ENCODE measurements at regions not wholly inside any gene's neighbourhood (a gene's known extent, or its start where the extent isn't known, plus 50 kb on each side); places are given as distances from the start of the nearest gene placed in this dataset.

DNA sequence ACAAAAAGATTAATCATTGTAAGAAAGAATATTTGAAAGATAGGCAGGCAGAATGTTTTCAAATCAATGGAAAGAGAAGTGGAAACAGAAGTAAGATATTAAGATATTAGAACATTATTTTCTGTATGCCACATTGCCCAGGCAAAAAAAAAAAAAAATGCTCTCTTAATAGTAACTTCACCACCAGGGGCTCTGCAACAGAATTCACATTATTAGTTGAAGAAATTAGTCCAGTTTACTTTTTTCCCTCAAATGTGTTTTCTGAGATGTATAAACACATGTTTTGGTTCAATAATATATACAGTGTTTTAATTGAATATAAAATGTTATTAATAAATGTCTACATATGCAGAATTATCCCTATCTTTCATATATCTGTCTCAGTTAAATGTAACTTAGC is 78.0 kb upstream of the ADAD1 start:
- no peaks in the 10 kb centered on the region for H3K27me3 Mint-ChIP-seq (ENCODE audit: low read depth in 2 of 2)
- peaks cover 21% of the 10 kb centered on the region for H3K36me3 ChIP-seq (ENCODE audit: control insufficient read depth, insufficient read depth, low read length)
- TF ChIP-seq, protein P1, sequence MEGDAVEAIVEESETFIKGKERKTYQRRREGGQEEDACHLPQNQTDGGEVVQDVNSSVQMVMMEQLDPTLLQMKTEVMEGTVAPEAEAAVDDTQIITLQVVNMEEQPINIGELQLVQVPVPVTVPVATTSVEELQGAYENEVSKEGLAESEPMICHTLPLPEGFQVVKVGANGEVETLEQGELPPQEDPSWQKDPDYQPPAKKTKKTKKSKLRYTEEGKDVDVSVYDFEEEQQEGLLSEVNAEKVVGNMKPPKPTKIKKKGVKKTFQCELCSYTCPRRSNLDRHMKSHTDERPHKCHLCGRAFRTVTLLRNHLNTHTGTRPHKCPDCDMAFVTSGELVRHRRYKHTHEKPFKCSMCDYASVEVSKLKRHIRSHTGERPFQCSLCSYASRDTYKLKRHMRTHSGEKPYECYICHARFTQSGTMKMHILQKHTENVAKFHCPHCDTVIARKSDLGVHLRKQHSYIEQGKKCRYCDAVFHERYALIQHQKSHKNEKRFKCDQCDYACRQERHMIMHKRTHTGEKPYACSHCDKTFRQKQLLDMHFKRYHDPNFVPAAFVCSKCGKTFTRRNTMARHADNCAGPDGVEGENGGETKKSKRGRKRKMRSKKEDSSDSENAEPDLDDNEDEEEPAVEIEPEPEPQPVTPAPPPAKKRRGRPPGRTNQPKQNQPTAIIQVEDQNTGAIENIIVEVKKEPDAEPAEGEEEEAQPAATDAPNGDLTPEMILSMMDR (IDR thresholded peaks at IDR 0.05), result no peak
- no peaks in the 10 kb centered on the region for H3K27me3 ChIP-seq (ENCODE audit: control insufficient read depth, insufficient read depth, low read length)
- no peak for ATAC-seq
- no peak overlapping the region for H3K27ac ChIP-seq (ENCODE audit: low read length)
- peaks cover 9% of the 10 kb centered on the region for H3K36me3 Mint-ChIP-seq
- no peak overlapping the region for H3K4me3 ChIP-seq (ENCODE audit: low read length)
- H3K4me3 Mint-ChIP-seq, result no peak overlapping the region
- no peaks in the 10 kb centered on the region for H3K9me3 ChIP-seq (ENCODE audit: control insufficient read depth, insufficient read depth, low read length)
- no peaks in the 10 kb centered on the region for H3K4me1 Mint-ChIP-seq
- H3K27ac Mint-ChIP-seq, result no peak overlapping the region
- H3K9me3 Mint-ChIP-seq, result peaks cover 0 to 2% of the 10 kb centered on the region in 2 donors
- intact Hi-C loops (cut with micrococcal nuclease), result no loop called here
- H3K4me1 ChIP-seq (ENCODE audit: control insufficient read depth, insufficient read depth, low read length), result no peaks in the 10 kb centered on the region
- DNase-seq, result no peak

DNA sequence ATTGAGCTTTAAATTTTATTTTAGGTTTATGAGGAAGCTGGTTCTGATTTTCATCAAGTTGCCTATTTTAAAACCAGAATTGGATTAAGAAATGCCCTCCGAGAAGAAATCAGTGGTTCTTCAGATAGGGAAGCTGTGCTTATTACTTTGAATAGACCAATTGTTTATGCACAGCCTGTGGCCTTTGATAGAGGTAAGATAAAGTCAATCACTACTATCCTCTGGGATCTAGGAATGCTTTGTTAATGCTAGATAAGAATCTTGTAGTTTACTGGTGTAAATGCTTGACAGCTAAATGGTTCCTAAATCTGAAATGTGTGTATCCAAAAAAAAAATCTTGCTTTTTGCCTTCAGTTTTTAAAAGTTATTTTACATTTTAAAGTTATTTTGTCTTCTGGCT is 73.0 kb upstream of the ADAD1 start:
- H3K4me1 Mint-ChIP-seq, result no peaks in the 10 kb centered on the region
- no peaks in the 10 kb centered on the region for H3K27me3 Mint-ChIP-seq (ENCODE audit: low read depth in 2 of 2)
- ATAC-seq, result no peak
- WGBS (ENCODE audit: insufficient coverage), result 100% methylated on average over 1 of the region's 1 CpG
- Histone ChIP-seq H3K4me1 (ENCODE audit: control insufficient read depth, insufficient read depth, low read length) (no peaks in the 10 kb centered on the region), H3K9me3 (ENCODE audit: control insufficient read depth, insufficient read depth, low read length) (no peaks in the 10 kb centered on the region), H3K36me3 (ENCODE audit: control insufficient read depth, insufficient read depth, low read length) (peaks cover 64% of the 10 kb centered on the region), H3K4me3 (ENCODE audit: low read length) (no peak overlapping the region), H3K27me3 (ENCODE audit: control insufficient read depth, insufficient read depth, low read length) (no peaks in the 10 kb centered on the region), H3K27ac (ENCODE audit: low read length) (no peak overlapping the region)
- no peak overlapping the region for H3K27ac Mint-ChIP-seq
- H3K36me3 Mint-ChIP-seq, result peaks cover 30% of the 10 kb centered on the region
- no peak for DNase-seq
- no peaks in the 10 kb centered on the region for H3K9me3 Mint-ChIP-seq
- H3K4me3 Mint-ChIP-seq, result no peak overlapping the region
- intact Hi-C loops (cut with micrococcal nuclease), result no loop called here
- TF ChIP-seq, protein P1 (IDR thresholded peaks at IDR 0.05), result no peak

DNA sequence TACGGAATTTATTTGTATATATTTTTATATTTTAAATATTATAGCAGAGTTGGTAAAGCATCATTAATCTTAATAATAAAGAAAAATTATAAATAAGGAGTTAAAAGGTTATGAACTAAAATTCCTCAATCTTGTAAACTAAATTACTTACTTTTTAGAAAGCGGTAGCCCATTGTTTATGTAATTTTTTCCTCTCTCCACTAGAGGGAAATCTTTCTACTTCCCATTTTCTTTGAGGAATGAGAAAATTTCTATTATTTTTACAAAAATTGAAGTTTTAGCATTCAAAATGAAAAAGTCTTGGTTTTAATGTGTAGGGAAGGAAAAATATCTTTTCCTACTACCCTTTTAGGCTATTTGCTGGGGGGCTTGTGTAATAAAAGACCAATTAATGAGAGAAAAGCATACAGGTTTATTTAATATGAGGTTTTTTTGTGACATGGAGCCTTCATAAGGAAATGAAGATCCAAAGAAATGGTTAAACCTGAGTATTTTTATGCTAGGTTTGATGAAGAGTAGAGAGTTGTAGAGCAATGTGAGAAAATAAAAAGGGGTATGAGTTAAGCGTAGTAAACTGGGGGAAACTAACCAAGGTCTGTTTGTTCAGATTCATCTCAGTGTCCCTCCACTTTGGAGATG is 68.7 kb upstream of the ADAD1 start:
- H3K4me3 Mint-ChIP-seq, result no peak overlapping the region
- H3K27me3 Mint-ChIP-seq (ENCODE audit: low read depth in 2 of 2), result no peaks in the 10 kb centered on the region
- peak in 1 of 2 donors; percentile 11 for DNase-seq
- H3K36me3 Mint-ChIP-seq, result peaks cover 22% of the 10 kb centered on the region
- WGBS (ENCODE audit: insufficient coverage), result 100% methylated on average over 1 of the region's 3 CpGs
- Histone ChIP-seq H3K4me3 (ENCODE audit: low read length) (no peak overlapping the region), H3K27ac (ENCODE audit: low read length) (no peak overlapping the region), H3K27me3 (ENCODE audit: control insufficient read depth, insufficient read depth, low read length) (no peaks in the 10 kb centered on the region), H3K36me3 (ENCODE audit: control insufficient read depth, insufficient read depth, low read length) (peaks cover 65% of the 10 kb centered on the region), H3K4me1 (ENCODE audit: control insufficient read depth, insufficient read depth, low read length) (no peaks in the 10 kb centered on the region), H3K9me3 (ENCODE audit: control insufficient read depth, insufficient read depth, low read length) (no peaks in the 10 kb centered on the region)
- H3K9me3 Mint-ChIP-seq, result no peaks in the 10 kb centered on the region
- H3K4me1 Mint-ChIP-seq, result no peaks in the 10 kb centered on the region
- intact Hi-C loops (cut with micrococcal nuclease), result loop anchor here (10.0 kb wide), 1 partner anchor 405 kb away; no protein-coding TSS in a partner anchor
- TF ChIP-seq, protein P1 (IDR thresholded peaks at IDR 0.05), result peak; percentile 28
- ATAC-seq, result no peak
- H3K27ac Mint-ChIP-seq, result no peak overlapping the region
